ENCODE measurements at regions not wholly inside any gene's neighbourhood (a gene's known extent, or its start where the extent isn't known, plus 50 kb on each side); places are given as distances from the start of the nearest gene placed in this dataset.
"Not testable (repeated sequence)": the region's sequence is repeated elsewhere in the genome, so short reads cannot be mapped to it uniquely, and the experiment has no call there.

DNA sequence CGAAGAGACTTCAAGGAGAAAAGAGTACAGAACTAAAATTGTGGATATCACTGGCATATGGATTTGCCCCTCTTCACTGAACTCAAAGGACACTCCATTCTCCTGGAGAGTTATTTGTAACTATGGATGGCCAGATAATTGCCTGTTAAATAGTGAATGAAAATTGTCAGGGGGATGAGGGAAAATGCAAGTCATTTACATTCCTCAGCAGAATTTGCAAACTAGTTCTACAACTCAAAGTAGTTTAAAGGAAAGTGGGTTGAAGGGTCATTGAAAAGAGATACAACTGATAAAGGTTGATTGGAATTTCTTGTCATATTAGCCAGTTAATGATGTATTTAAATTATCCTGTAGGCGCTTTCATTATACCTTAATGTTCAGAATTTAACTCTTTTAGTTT lies 266.5 kb upstream of the SPOPL start:
- FAIRE-seq = no peak

DNA sequence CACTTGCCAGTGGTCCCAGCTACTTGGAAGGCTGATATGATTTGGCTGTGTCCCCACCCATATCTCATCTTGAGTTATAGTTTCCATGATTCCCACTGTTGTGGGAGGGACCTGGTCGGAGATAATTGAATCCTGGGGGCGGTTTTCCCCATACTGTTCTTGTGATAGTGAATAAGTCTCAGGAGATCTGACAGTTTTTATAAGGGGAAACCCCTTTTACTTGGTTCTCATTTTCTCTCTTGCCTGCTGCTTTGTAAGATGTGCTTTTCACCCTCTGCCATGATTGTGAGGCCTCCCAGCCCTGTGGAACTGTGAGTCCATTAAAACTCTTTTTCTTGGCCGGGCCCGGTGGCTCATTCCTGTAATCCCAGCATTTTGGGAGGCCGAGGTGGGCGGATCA lies 265.4 kb upstream of the SPOPL start:
- TF ChIP-seq POLR2A (IDR thresholded peaks at IDR 0.05; ENCODE audit: low read depth, low read length) = no peak
- TF ChIP-seq TAF1 (IDR thresholded peaks at IDR 0.05; ENCODE audit: borderline replicate concordance, low read depth, low read length) = no peak
- TF ChIP-seq POLR2AphosphoS5 (IDR thresholded peaks at IDR 0.05; ENCODE audit: low read depth, low read length) = no peak
- FAIRE-seq (no peak), DNase-seq (ENCODE audit: insufficient read length) (no peak)

More for the DNA sequence above, 266.5 kb upstream of the SPOPL start:
- no peak for DNase-seq (ENCODE audit: insufficient read length)
- TF ChIP-seq POLR2AphosphoS5 (IDR thresholded peaks at IDR 0.05; ENCODE audit: low read depth, low read length) = no peak
- no peak for TF ChIP-seq TAF1 (IDR thresholded peaks at IDR 0.05; ENCODE audit: borderline replicate concordance, low read depth, low read length)
- TF ChIP-seq POLR2A (IDR thresholded peaks at IDR 0.05; ENCODE audit: low read depth, low read length) = no peak

DNA sequence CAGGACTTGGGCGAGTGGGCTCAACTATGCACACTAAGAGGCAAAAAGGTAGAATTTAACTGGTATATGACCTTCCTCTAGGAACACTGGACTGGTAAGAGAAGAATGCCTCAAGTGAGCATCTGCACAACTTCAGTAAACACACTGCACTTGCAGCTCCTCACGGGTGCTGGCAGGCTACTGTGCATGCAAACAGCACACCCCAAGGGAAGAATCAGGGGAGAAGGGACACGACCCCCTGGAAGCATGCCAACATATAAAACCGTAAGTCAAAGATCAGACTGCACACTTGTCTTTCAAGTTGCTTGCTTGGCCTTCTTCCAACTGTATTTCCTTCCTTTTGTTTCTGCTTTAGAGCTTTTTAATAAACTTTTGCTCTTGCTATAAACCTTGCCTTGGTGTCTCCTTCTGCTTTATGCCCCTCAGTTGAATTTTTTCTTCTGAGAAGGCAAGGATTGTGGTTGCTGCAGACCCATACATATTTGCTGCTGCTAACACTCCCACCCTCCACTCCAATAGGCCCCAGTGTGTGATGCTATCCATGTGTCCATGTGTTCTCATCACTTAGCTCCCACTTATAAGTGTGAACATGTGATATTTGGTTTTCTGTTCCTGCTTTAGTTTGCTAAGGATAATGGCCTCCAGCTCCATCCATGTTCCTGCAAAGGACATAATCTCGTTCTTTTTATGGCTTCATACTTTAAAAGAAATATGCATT lies 263.7 kb upstream of the SPOPL start:
- TF ChIP-seq TAF1 (IDR thresholded peaks at IDR 0.05; ENCODE audit: borderline replicate concordance, low read depth, low read length) = no peak
- no peak for TF ChIP-seq POLR2A (IDR thresholded peaks at IDR 0.05; ENCODE audit: low read depth, low read length)
- TF ChIP-seq POLR2AphosphoS5 (IDR thresholded peaks at IDR 0.05; ENCODE audit: low read depth, low read length) = no peak
- DNase-seq (ENCODE audit: insufficient read length) (no peak), FAIRE-seq (no peak)

DNA sequence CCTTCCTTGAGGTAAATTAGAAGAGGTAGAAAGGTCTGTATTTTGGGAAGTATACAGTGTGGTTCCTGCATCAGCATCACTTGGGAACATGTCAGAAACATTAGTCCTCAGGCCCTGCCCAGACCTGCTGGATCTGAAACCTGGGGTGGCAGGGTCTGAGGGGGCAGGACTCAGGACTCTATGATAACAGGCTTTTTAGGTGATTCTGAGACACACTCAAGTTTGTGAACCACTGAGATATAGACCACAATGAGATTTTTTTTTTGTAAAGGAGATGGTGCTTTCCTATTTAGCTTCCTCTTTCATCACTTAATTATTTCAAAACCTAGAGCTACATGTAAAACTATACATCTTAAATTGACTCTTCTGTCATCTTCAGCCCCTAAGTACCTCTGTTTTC lies 262.7 kb upstream of the SPOPL start:
- TF ChIP-seq POLR2A (IDR thresholded peaks at IDR 0.05; ENCODE audit: low read depth, low read length) = no peak
- FAIRE-seq (no peak), DNase-seq (ENCODE audit: insufficient read length) (no peak)

DNA sequence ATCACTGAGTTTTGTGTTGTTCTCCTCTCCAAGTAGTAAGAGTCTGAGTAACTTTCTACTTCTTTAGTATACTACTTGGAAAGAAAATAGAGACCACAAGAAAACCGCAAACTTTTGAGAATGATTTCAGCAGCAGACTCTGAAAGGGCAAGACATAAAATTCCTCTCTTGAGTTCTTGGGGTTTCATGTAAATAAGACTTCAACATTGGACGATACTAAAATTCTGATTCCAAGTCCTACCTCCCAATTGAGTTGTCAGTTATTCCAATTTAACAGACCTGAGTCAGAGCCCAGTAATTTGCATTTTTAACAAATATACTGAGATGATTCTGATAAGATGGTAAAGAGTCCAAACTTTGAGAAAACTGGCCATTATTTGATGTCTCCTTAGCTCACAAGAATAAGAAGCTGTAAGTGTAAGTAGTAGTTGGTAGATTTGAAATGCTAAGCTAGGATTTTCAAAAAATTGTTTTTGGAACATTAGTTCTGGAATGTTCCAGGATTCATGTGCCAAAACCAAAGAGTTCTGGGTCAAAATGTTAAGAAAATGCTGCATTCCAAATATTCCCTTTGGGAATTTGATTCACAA lies 261.6 kb upstream of the SPOPL start:
- FAIRE-seq (no peak), DNase-seq (ENCODE audit: insufficient read length) (no peak)
- TF ChIP-seq POLR2AphosphoS5 (IDR thresholded peaks at IDR 0.05; ENCODE audit: low read depth, low read length) (no peak), TAF1 (IDR thresholded peaks at IDR 0.05; ENCODE audit: borderline replicate concordance, low read depth, low read length) (no peak), POLR2A (IDR thresholded peaks at IDR 0.05; ENCODE audit: low read depth, low read length) (no peak)

DNA sequence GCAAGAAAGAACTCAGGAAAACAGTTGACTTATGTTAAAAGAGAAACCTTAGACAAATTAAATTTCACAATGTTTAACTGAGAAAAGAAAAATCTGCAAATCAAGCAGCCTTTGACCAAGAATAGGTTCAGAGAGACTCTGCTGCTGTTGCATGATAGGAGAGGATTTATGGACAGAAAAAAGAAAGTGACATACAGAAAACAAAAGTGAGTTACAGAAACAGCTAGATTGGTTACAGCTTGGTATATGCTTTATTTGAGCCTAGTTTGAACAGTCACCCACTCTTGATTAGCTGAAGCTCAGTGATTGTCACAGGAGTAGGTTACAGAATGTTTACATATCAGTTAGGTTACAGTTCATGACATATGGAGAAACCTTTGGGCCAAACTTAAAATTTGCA lies 258.2 kb upstream of the SPOPL start:
- TF ChIP-seq POLR2A (IDR thresholded peaks at IDR 0.05; ENCODE audit: low read depth, low read length) = no peak
- DNase-seq (ENCODE audit: insufficient read length) (no peak), FAIRE-seq (no peak)

DNA sequence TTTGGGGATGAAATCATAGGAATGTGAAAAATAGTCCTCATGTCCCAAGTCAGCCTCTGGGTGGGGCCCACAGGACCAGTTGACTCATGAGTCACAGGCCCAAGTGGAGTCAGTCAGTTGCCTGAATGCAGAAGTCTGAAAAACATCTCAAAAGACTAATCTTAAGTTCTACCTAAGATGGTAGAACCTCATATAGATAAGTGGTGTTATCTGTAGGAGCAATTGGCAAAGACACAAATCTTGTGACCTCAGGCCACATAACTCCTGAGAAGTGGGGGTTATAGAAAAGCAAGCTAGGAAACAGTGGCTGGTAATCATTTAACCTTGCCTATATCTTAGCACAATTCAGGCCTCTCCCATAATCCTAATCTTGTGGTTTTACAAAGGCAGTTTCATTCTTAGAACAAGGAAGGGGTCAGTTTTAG lies 257.1 kb upstream of the SPOPL start:
- TF ChIP-seq POLR2AphosphoS5 (IDR thresholded peaks at IDR 0.05; ENCODE audit: low read depth, low read length) (no peak), POLR2A (IDR thresholded peaks at IDR 0.05; ENCODE audit: low read depth, low read length) (no peak), TAF1 (IDR thresholded peaks at IDR 0.05; ENCODE audit: borderline replicate concordance, low read depth, low read length) (no peak)
- DNase-seq (ENCODE audit: insufficient read length) (no peak), FAIRE-seq (no peak)

DNA sequence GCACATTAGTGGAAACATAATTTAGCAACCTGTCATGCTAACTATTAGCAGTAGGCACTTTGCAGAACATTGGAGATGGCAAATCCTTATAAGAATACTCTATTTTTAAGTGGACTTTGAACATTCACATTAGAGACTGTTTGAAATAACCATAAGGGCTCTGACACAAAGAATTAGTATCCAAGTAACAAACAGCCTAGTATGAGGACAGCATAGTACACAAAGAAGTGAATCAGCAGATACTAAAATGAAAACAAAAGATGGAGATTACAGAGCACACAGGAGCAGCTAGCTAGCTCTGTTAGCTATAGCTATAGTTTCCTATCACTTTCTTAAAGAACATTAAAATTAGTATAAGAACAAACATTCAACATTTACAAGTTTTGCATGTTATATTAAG lies 256.3 kb upstream of the SPOPL start:
- TF ChIP-seq TAF1 (IDR thresholded peaks at IDR 0.05; ENCODE audit: borderline replicate concordance, low read depth, low read length) = no peak
- TF ChIP-seq POLR2A (IDR thresholded peaks at IDR 0.05; ENCODE audit: low read depth, low read length) = no peak
- TF ChIP-seq POLR2AphosphoS5 (IDR thresholded peaks at IDR 0.05; ENCODE audit: low read depth, low read length) = no peak
- DNase-seq (ENCODE audit: insufficient read length) (no peak), FAIRE-seq (no peak)

DNA sequence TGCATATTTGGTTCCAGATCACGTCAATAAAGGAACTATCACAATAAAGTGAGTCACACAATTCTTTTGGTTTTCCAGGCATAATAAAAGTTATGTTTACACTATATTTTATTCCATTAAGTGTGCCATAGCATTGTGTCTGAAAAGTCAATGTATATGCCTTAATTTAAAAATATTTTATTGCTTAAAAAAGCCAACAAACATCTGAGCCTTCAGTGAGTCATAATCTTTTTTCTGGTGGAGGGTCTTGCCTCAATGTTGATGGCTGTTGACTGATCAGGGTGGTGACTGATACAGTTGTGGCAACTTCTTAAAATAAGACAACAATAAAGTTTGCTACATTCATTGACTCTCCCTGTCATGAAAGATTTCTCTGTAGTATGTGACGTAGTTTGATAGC lies 254.3 kb upstream of the SPOPL start:
- FAIRE-seq = no peak
- no peak for DNase-seq (ENCODE audit: insufficient read length)
- TF ChIP-seq TAF1 (IDR thresholded peaks at IDR 0.05; ENCODE audit: borderline replicate concordance, low read depth, low read length) = no peak
- TF ChIP-seq POLR2AphosphoS5 (IDR thresholded peaks at IDR 0.05; ENCODE audit: low read depth, low read length) = no peak
- no peak for TF ChIP-seq POLR2A (IDR thresholded peaks at IDR 0.05; ENCODE audit: low read depth, low read length)

DNA sequence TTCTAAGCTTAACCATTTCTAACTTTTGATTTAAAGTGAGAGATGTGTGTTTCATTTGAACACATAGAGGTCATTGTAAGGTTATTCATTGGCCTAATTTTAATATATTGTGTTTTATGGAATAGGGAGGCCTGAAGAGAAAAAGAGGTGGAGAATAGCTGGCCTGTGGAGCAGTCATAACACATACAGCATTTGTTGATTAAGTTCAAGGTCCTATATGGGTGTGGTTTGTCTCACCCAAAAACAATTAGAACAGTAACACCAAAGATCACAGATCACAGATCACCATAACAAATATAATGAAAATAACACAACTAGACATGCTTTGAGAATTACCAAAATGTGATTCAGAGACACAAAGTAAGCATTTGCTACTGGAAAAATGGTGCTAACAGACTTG lies 252.4 kb upstream of the SPOPL start:
- FAIRE-seq (no peak), DNase-seq (ENCODE audit: insufficient read length) (no peak)
- TF ChIP-seq TAF1 (IDR thresholded peaks at IDR 0.05; ENCODE audit: borderline replicate concordance, low read depth, low read length) (no peak), POLR2A (IDR thresholded peaks at IDR 0.05; ENCODE audit: low read depth, low read length) (no peak), POLR2AphosphoS5 (IDR thresholded peaks at IDR 0.05; ENCODE audit: low read depth, low read length) (no peak)

DNA sequence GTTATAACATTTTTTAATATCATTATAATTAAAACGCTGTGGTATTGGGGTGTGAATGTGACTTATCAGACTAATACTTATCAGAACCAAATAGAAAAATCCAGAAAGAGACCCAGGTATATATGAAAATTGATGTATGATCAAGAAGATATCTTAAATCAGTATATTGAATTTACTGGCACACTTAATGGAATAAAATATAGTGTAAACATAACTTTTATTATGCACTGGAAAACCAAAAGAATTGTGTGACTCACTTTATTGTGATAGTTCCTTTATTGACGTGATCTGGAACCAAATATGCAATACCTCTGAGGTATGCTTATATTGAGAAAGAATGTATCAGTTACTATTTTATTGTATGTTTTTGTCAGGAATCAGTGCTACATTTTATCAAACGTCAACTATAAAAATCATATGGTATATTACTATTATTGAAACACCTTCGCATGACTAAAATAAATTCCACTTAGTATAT lies 250.7 kb upstream of the SPOPL start:
- not testable (repeated sequence) for FAIRE-seq; DNase-seq (ENCODE audit: insufficient read length)

DNA sequence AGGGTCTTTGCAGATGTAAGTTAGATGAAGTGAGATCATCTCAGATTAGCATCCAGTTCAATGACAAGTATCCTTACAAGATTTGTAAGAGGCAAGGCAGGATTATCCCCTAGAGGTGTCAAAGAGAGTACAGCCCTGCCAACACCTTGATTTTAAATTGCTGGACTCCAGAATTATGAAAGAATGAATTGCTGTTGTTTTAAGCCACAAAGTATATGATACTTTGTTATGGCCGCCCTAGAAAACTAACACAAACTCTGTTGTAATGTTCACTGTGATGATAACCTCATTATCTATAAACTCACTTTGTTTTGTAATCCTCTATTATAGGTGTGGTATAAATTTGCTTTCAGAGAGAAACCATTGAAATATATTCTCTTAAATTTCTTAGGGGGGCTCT lies 249.0 kb upstream of the SPOPL start:
- TF ChIP-seq POLR2AphosphoS5 (IDR thresholded peaks at IDR 0.05; ENCODE audit: low read depth, low read length) = no peak
- TF ChIP-seq POLR2A (IDR thresholded peaks at IDR 0.05; ENCODE audit: low read depth, low read length) = no peak
- TF ChIP-seq TAF1 (IDR thresholded peaks at IDR 0.05; ENCODE audit: borderline replicate concordance, low read depth, low read length) = no peak
- no peak for FAIRE-seq
- no peak for DNase-seq (ENCODE audit: insufficient read length)

DNA sequence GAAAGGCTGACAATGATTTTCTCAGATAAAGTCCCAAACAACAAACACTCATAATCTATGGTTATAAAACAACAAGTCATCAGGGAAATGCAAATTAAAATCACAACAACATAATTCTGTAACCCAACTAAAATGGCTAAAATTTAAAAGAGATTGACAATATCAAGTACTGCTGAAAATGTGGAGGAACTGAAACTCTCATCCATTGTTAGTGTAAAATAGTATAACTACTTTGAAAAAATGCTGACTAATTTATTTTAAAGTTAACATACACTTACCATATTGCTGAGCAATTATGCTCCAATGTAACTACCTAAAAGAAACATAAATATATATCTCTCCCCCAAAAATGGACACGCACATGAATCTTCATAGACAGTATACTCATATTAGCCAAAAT lies 245.9 kb upstream of the SPOPL start:
- DNase-seq (ENCODE audit: insufficient read length) (no peak), FAIRE-seq (no peak)
- no peak for TF ChIP-seq POLR2A (IDR thresholded peaks at IDR 0.05; ENCODE audit: low read depth, low read length)
- TF ChIP-seq POLR2AphosphoS5 (IDR thresholded peaks at IDR 0.05; ENCODE audit: low read depth, low read length) = no peak
- TF ChIP-seq TAF1 (IDR thresholded peaks at IDR 0.05; ENCODE audit: borderline replicate concordance, low read depth, low read length) = no peak

Measured in GM12892 (cell line).